ENCODE measurements at regions not wholly inside any gene's neighbourhood (a gene's known extent, or its start where the extent isn't known, plus 50 kb on each side); places are given as distances from the start of the nearest gene placed in this dataset.
"Not testable (repeated sequence)": the region's sequence is repeated elsewhere in the genome, so short reads cannot be mapped to it uniquely, and the experiment has no call there.

- no peak for DNase-seq
Observed at GRCh38 chr3:30539206-30539605, 67.2 kb upstream of the TGFBR2 start.

- no peak for DNase-seq
Observed at GRCh38 chr3:30539772-30540171, 66.6 kb upstream of the TGFBR2 start.

GRCh38 chr3:30541156-30541555 lies 65.2 kb upstream of the TGFBR2 start:
- DNase-seq = not testable (repeated sequence)

GRCh38 chr3:30542897-30543296 lies 63.5 kb upstream of the TGFBR2 start:
- no peak for DNase-seq

GRCh38 chr3:30544812-30545211 lies 61.6 kb upstream of the TGFBR2 start:
- DNase-seq = no peak

- DNase-seq = no peak
Observed at GRCh38 chr3:30546934-30547333, 59.5 kb upstream of the TGFBR2 start.

GRCh38 chr3:30547716-30548115 lies 58.7 kb upstream of the TGFBR2 start:
- DNase-seq = no peak

GRCh38 chr3:30548600-30548999 lies 57.8 kb upstream of the TGFBR2 start:
- DNase-seq = no peak

GRCh38 chr3:30549600-30549999 lies 56.8 kb upstream of the TGFBR2 start:
- DNase-seq = no peak

GRCh38 chr3:30550246-30550645 lies 56.2 kb upstream of the TGFBR2 start:
- DNase-seq = no peak

- DNase-seq = no peak
Observed at GRCh38 chr3:30551266-30551665, 55.1 kb upstream of the TGFBR2 start.

- no peak for DNase-seq
Observed at GRCh38 chr3:30551927-30552326, 54.5 kb upstream of the TGFBR2 start.

GRCh38 chr3:30553641-30554316 lies 52.6 kb upstream of the TGFBR2 start:
- no peak for DNase-seq

GRCh38 chr3:30554317-30554690 lies 52.1 kb upstream of the TGFBR2 start:
- no peak for DNase-seq

- no peak for DNase-seq
Observed at GRCh38 chr3:30555968-30556367, 50.4 kb upstream of the TGFBR2 start.

Measured in DMS153 (cell line).